ENCODE measurements at regions not wholly inside any gene's neighbourhood (a gene's known extent, or its start where the extent isn't known, plus 50 kb on each side); places are given as distances from the start of the nearest gene placed in this dataset.
"Not testable (repeated sequence)": the region's sequence is repeated elsewhere in the genome, so short reads cannot be mapped to it uniquely, and the experiment has no call there.

DNA sequence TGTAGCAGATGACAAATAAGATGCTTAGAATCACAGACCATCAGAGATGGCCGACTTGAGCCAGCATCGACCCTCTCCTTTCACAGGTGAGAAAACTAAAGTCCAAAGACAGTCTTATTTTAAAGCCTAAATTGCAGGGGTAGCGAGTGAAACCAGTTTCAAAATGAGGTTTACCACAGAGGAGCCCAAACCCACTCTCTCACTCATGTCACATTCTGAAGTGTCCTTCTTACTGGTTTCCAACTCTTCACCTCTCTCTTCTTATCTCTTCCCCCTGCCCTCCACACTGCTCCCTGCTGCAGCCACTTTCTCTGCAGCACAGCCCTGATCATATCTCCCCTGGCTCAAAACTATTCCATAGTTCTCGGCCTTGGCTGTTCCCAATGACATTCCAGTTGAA, 57.0 kb upstream of the NID2 start:
- Histone ChIP-seq H3K4me2 (ENCODE audit: insufficient read depth, low read length) (no peak overlapping the region), H3K9me3 (ENCODE audit: insufficient read depth, low read length, severe bottlenecking) (no peaks in the 10 kb centered on the region), H3K27me3 (ENCODE audit: insufficient read depth, low read length, poor library complexity) (no peaks in the 10 kb centered on the region), H3K36me3 (ENCODE audit: insufficient read depth, low read length) (no peaks in the 10 kb centered on the region), H3K4me3 (ENCODE audit: low read depth in 1 of 2, low read length in 2 of 2) (no peak overlapping the region), H4K20me1 (ENCODE audit: insufficient read depth, low read length) (no peaks in the 10 kb centered on the region), H2AFZ (ENCODE audit: low read depth, low read length) (no peak overlapping the region), H3K79me2 (ENCODE audit: insufficient read depth, low read length) (no peaks in the 10 kb centered on the region), H3K27ac (ENCODE audit: low read length) (no peak overlapping the region), H3K4me1 (ENCODE audit: insufficient read depth, low read length) (peaks cover 15% of the 10 kb centered on the region), H3K9ac (ENCODE audit: low read depth, low read length) (no peak overlapping the region)
- DNase-seq (no peak), ATAC-seq (ENCODE audit: insufficient read depth, low read depth) (peak; percentile 70; the same call in 2 of the 3 replicates)
- TF ChIP-seq EZH2 (IDR thresholded peaks at IDR 0.05; ENCODE audit: borderline replicate concordance, low read depth, low read length, severe bottlenecking) = no peak
- TF ChIP-seq, protein P1, sequence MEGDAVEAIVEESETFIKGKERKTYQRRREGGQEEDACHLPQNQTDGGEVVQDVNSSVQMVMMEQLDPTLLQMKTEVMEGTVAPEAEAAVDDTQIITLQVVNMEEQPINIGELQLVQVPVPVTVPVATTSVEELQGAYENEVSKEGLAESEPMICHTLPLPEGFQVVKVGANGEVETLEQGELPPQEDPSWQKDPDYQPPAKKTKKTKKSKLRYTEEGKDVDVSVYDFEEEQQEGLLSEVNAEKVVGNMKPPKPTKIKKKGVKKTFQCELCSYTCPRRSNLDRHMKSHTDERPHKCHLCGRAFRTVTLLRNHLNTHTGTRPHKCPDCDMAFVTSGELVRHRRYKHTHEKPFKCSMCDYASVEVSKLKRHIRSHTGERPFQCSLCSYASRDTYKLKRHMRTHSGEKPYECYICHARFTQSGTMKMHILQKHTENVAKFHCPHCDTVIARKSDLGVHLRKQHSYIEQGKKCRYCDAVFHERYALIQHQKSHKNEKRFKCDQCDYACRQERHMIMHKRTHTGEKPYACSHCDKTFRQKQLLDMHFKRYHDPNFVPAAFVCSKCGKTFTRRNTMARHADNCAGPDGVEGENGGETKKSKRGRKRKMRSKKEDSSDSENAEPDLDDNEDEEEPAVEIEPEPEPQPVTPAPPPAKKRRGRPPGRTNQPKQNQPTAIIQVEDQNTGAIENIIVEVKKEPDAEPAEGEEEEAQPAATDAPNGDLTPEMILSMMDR (IDR thresholded peaks at IDR 0.05; ENCODE audit: borderline replicate concordance, extremely low read depth, low read length, poor library complexity, severe bottlenecking) = no peak

DNA sequence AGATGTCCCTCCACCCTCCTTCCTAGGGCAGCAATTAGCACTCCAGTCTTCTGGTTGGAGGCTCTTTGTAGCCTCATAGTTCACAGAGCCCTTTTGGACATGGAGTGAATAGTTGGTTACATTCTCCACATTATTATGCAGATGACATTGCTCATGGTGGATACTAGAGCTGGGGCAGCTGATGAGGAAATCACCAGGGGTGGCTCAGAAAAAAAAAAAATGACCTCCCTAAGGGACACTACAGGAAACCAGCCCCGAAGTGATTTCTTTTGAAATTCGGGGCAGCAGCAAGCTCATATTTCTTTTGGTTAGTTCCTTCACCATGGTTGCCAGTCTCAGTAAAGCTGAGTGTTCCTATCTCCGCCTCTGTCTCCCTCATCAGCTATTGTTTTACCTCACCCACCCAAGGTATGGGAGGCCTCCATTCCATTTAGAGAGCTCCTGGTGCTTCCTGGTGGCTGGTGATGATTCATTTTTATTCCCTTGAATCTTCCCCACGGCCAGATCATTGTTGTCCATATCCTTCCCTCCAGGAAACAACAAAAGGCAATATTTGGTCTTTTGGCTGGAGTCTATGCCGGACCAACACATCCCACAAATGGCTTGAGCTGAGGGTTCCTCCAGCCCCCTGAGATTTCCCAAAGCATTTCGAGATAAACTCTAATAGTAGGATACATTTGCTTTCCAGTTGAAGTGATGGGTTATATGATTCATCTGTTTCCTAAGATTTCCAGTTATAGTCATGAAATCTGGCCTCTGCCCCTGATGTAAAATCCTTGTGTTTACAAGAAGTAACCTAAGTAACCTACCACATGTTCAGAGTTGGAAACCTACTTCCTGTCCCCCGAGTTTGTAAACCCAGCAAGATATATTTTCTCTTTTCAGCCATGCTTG, 56.2 kb upstream of the NID2 start:
- Histone ChIP-seq H2AFZ (ENCODE audit: low read depth, low read length) (no peak overlapping the region), H3K79me2 (ENCODE audit: insufficient read depth, low read length) (no peaks in the 10 kb centered on the region), H3K4me2 (ENCODE audit: insufficient read depth, low read length) (no peak overlapping the region), H3K27ac (ENCODE audit: low read length) (no peak overlapping the region), H4K20me1 (ENCODE audit: insufficient read depth, low read length) (no peaks in the 10 kb centered on the region), H3K36me3 (ENCODE audit: insufficient read depth, low read length) (no peaks in the 10 kb centered on the region), H3K9me3 (ENCODE audit: insufficient read depth, low read length, severe bottlenecking) (no peaks in the 10 kb centered on the region), H3K9ac (ENCODE audit: low read depth, low read length) (no peak overlapping the region), H3K27me3 (ENCODE audit: insufficient read depth, low read length, poor library complexity) (no peaks in the 10 kb centered on the region), H3K4me3 (ENCODE audit: low read depth in 1 of 2, low read length in 2 of 2) (no peak overlapping the region), H3K4me1 (ENCODE audit: insufficient read depth, low read length) (peaks cover 14% of the 10 kb centered on the region)
- 0 out of 3 replicates have a peak, but pooled peaks have one; percentile 39 for ATAC-seq (ENCODE audit: insufficient read depth, low read depth)
- no peak for DNase-seq
- TF ChIP-seq EZH2 (IDR thresholded peaks at IDR 0.05; ENCODE audit: borderline replicate concordance, low read depth, low read length, severe bottlenecking) = no peak
- TF ChIP-seq, protein P1 (IDR thresholded peaks at IDR 0.05; ENCODE audit: borderline replicate concordance, extremely low read depth, low read length, poor library complexity, severe bottlenecking) = no peak

DNA sequence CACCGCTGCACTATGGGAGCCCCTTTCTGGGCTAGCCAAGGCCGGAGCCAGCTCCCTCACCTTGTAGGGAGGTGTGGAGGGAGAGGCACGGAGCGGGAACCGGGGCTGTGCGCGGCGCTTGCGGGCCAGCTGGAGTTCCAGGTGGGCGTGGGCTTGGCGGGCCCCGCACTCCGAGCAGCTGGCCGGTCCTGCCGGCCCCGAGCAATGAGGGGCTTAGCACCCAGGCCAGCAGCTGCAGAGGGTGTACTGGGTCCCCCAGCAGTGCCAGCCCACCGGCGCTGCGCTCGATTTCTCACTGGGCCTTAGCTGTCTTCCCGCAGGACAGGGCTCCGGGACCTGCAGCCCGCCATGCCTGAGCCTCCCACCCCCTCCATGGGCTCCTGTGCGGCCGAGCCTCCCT, 53.3 kb upstream of the NID2 start:
- not testable (repeated sequence) for H3K9me3 ChIP-seq (ENCODE audit: insufficient read depth, low read length, severe bottlenecking); H3K4me2 ChIP-seq (ENCODE audit: insufficient read depth, low read length); H2AFZ ChIP-seq (ENCODE audit: low read depth, low read length); H3K36me3 ChIP-seq (ENCODE audit: insufficient read depth, low read length); H3K4me3 ChIP-seq (ENCODE audit: low read depth in 1 of 2, low read length in 2 of 2); H3K27ac ChIP-seq (ENCODE audit: low read length); H3K9ac ChIP-seq (ENCODE audit: low read depth, low read length); ATAC-seq (ENCODE audit: insufficient read depth, low read depth); DNase-seq; H3K27me3 ChIP-seq (ENCODE audit: insufficient read depth, low read length, poor library complexity); H3K79me2 ChIP-seq (ENCODE audit: insufficient read depth, low read length); H4K20me1 ChIP-seq (ENCODE audit: insufficient read depth, low read length)
- H3K4me1 ChIP-seq (ENCODE audit: insufficient read depth, low read length) = peaks cover 14% of the 10 kb centered on the region

DNA sequence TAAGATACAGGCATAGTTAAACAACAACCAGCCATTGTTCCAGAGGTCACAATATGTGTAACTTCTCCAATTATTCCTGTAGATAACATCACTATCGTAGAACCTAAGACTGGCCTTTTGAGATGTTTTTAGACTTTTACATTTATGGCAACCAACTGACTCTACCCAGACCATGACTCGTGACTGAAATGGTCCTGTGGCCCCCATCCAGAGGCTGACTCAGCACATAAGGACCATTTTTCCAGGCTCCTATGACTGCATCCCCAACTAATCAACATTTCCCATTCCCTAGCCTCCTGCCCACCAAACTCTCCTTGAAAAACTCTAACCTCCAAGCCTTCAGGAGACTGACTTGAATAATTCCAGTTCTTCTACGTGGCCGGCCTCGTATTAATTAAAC, 52.6 kb upstream of the NID2 start:
- Histone ChIP-seq H4K20me1 (ENCODE audit: insufficient read depth, low read length) (no peaks in the 10 kb centered on the region), H3K4me2 (ENCODE audit: insufficient read depth, low read length) (no peak overlapping the region), H3K4me3 (ENCODE audit: low read depth in 1 of 2, low read length in 2 of 2) (no peak overlapping the region), H3K27me3 (ENCODE audit: insufficient read depth, low read length, poor library complexity) (no peaks in the 10 kb centered on the region), H3K79me2 (ENCODE audit: insufficient read depth, low read length) (no peaks in the 10 kb centered on the region), H2AFZ (ENCODE audit: low read depth, low read length) (no peak overlapping the region), H3K27ac (ENCODE audit: low read length) (no peak overlapping the region), H3K9ac (ENCODE audit: low read depth, low read length) (no peak overlapping the region), H3K4me1 (ENCODE audit: insufficient read depth, low read length) (peaks cover 14% of the 10 kb centered on the region), H3K9me3 (ENCODE audit: insufficient read depth, low read length, severe bottlenecking) (no peaks in the 10 kb centered on the region), H3K36me3 (ENCODE audit: insufficient read depth, low read length) (no peaks in the 10 kb centered on the region)
- ATAC-seq (ENCODE audit: insufficient read depth, low read depth) = no peak
- TF ChIP-seq, protein P1 (IDR thresholded peaks at IDR 0.05; ENCODE audit: borderline replicate concordance, extremely low read depth, low read length, poor library complexity, severe bottlenecking) = no peak
- TF ChIP-seq EZH2 (IDR thresholded peaks at IDR 0.05; ENCODE audit: borderline replicate concordance, low read depth, low read length, severe bottlenecking) = no peak
- no peak for DNase-seq

Measured in DND-41 (cell line).